ENCODE measurements at regions not wholly inside any gene's neighbourhood (a gene's known extent, or its start where the extent isn't known, plus 50 kb on each side); places are given as distances from the start of the nearest gene placed in this dataset.

DNA sequence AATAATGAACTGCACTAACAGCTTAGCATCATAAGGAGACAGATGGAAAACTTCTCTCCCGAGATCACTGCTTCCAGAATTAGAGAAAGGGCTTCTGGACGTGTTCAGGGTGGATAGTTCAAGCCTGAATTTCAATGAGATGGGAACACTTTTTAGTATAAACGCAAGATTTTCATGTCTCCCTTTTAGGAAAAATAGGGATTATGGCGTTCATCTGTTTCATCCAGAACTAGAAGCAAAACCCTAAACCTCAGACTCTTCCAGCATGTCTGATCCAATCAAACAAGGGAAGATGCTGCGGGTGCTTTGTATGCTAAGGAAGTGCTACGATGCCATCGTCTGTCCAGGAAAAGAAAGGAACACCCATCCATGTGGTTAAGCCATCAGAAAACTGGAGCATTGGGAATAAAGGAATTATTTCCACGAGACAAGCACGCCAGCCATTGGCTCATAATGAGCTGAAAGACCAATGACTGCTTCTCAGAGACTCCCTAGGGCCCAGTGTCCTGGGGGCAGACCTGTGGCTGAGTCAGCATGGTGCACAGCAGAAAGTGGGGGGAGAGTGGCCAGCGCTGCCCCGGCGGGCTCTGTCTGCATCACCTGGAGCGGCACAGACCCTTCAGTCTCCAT lies 65.9 kb upstream of the AFF3 start:
- no peak for ATAC-seq
- BruUV-seq (replicated peaks), result no TSS peak

GRCh38 chr2:100207411-100207885 lies 65.1 kb upstream of the AFF3 start:
- POLR2A ChIA-PET, result no interaction called here
- TF ChIP-seq POLR2AphosphoS5 (IDR thresholded peaks at IDR 0.05; ENCODE audit: low read depth, low read length) (no peak), CTCF (IDR thresholded peaks at IDR 0.05) (no peak)
- TF ChIP-seq, protein P1, sequence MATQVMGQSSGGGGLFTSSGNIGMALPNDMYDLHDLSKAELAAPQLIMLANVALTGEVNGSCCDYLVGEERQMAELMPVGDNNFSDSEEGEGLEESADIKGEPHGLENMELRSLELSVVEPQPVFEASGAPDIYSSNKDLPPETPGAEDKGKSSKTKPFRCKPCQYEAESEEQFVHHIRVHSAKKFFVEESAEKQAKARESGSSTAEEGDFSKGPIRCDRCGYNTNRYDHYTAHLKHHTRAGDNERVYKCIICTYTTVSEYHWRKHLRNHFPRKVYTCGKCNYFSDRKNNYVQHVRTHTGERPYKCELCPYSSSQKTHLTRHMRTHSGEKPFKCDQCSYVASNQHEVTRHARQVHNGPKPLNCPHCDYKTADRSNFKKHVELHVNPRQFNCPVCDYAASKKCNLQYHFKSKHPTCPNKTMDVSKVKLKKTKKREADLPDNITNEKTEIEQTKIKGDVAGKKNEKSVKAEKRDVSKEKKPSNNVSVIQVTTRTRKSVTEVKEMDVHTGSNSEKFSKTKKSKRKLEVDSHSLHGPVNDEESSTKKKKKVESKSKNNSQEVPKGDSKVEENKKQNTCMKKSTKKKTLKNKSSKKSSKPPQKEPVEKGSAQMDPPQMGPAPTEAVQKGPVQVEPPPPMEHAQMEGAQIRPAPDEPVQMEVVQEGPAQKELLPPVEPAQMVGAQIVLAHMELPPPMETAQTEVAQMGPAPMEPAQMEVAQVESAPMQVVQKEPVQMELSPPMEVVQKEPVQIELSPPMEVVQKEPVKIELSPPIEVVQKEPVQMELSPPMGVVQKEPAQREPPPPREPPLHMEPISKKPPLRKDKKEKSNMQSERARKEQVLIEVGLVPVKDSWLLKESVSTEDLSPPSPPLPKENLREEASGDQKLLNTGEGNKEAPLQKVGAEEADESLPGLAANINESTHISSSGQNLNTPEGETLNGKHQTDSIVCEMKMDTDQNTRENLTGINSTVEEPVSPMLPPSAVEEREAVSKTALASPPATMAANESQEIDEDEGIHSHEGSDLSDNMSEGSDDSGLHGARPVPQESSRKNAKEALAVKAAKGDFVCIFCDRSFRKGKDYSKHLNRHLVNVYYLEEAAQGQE (IDR thresholded peaks at IDR 0.05; ENCODE audit: insufficient read depth in 1 of 2, low read depth in 2 of 2, low read length in 1 of 2), result no peak
- H3K27ac ChIP-seq (ENCODE audit: low read length), result no peak overlapping the region
- ATAC-seq (no peak), DNase-seq (ENCODE audit: low read depth, low spot score) (no peak)
- H3K4me1 ChIP-seq (ENCODE audit: control insufficient read depth, insufficient read depth, low read length), result no peaks in the 10 kb centered on the region
- H3K27me3 ChIP-seq (ENCODE audit: control insufficient read depth, insufficient read depth, low read length), result no peaks in the 10 kb centered on the region
- in situ Hi-C loops (cut with HindIII; ENCODE audit: low pct_unique_long_range_greater_than_20kb, low sequenced_read_pairs), result no loop called here
- intact Hi-C loops (cut with micrococcal nuclease; ENCODE audit: unreplicated experiment), result no loop called here
- BruUV-seq (replicated peaks), result no TSS peak
- H3K36me3 ChIP-seq (ENCODE audit: control insufficient read depth, insufficient read depth, low read length), result no peaks in the 10 kb centered on the region
- H3K4me3 ChIP-seq (ENCODE audit: low read depth in 2 of 2, low read length in 2 of 2), result no peak overlapping the region
- CTCF ChIA-PET, result no interaction called here
- no peaks in the 10 kb centered on the region for H3K9me3 ChIP-seq (ENCODE audit: control insufficient read depth, insufficient read depth, low read depth, low read length)

More for the DNA sequence above, 65.9 kb upstream of the AFF3 start:
- no peak overlapping the region for H3K27ac ChIP-seq (ENCODE audit: low read length)
- H3K4me1 ChIP-seq (ENCODE audit: control insufficient read depth, insufficient read depth, low read length), result no peaks in the 10 kb centered on the region
- H3K9me3 ChIP-seq (ENCODE audit: control insufficient read depth, insufficient read depth, low read depth, low read length), result no peaks in the 10 kb centered on the region
- no peak overlapping the region for H3K4me3 ChIP-seq (ENCODE audit: low read depth in 2 of 2, low read length in 2 of 2)
- TF ChIP-seq POLR2AphosphoS5 (IDR thresholded peaks at IDR 0.05; ENCODE audit: low read depth, low read length) (no peak), CTCF (IDR thresholded peaks at IDR 0.05) (no peak), TCF7L2 (IDR thresholded peaks at IDR 0.05; ENCODE audit: low read depth, low read length) (no peak), SIN3A (IDR thresholded peaks at IDR 0.05; ENCODE audit: borderline replicate concordance, insufficient read depth, low read depth, low read length) (no peak)
- TF ChIP-seq, protein P1 (IDR thresholded peaks at IDR 0.05; ENCODE audit: insufficient read depth in 1 of 2, low read depth in 2 of 2, low read length in 1 of 2), result no peak
- in situ Hi-C loops (cut with HindIII; ENCODE audit: low pct_unique_long_range_greater_than_20kb, low sequenced_read_pairs), result no loop called here
- no peaks in the 10 kb centered on the region for H3K27me3 ChIP-seq (ENCODE audit: control insufficient read depth, insufficient read depth, low read length)
- ChIA-PET POLR2A (no interaction called here), CTCF (no interaction called here)
- intact Hi-C loops (cut with micrococcal nuclease; ENCODE audit: unreplicated experiment), result no loop called here
- no peaks in the 10 kb centered on the region for H3K36me3 ChIP-seq (ENCODE audit: control insufficient read depth, insufficient read depth, low read length)
- no peak for DNase-seq (ENCODE audit: low read depth, low spot score)

Measured in Panc1 (cell line).